ENCODE measurements at regions not wholly inside any gene's neighbourhood (a gene's known extent, or its start where the extent isn't known, plus 50 kb on each side); places are given as distances from the start of the nearest gene placed in this dataset.

GRCh38 chr2:128603411-128603924 is 284.8 kb upstream of the HS6ST1 start:
- Histone ChIP-seq H3K9me1 (replicated peaks; ENCODE audit: control insufficient read depth, extremely low read depth, insufficient read depth, low read length) (no peaks in the 10 kb centered on the region), H3K27ac (ENCODE audit: insufficient read depth, low read depth, low read length) (no peak overlapping the region), H2AFZ (ENCODE audit: low read depth, low read length) (no peak overlapping the region), H4K20me1 (replicated peaks; ENCODE audit: control insufficient read depth, extremely low read depth, insufficient read depth, low read length) (no peaks in the 10 kb centered on the region), H3K9ac (replicated peaks; ENCODE audit: extremely low read depth, insufficient read depth, low read length) (no peak overlapping the region), H3K4me2 (ENCODE audit: insufficient read depth, low read length) (no peak overlapping the region), H3K4me1 (ENCODE audit: control insufficient read depth, extremely low read depth, insufficient read depth, low read length) (no peaks in the 10 kb centered on the region), H3K36me3 (ENCODE audit: control insufficient read depth in 2 of 2, extremely low read depth in 1 of 2, insufficient read depth in 2 of 2, low read length in 2 of 2) (no peaks in the 10 kb centered on the region), H3K27me3 (ENCODE audit: control insufficient read depth in 2 of 2, insufficient read depth in 2 of 2, low read length in 2 of 2) (no peaks in the 10 kb centered on the region), H3K9me3 (replicated peaks; ENCODE audit: control insufficient read depth, insufficient read depth, low read length) (no peaks in the 10 kb centered on the region), H3K4me3 (replicated peaks in 1 of 3; ENCODE audit: insufficient read depth in 1 of 3, low read depth in 1 of 3, low read length in 3 of 3) (no peak overlapping the region), H3K79me2 (ENCODE audit: control insufficient read depth, insufficient read depth, low read length) (no peaks in the 10 kb centered on the region)
- ChIA-PET POLR2A (no interaction called here), CTCF (no interaction called here)
- dilution Hi-C loops (cut with MboI; ENCODE audit: extremely low pct_ligation_motif_present, low sequenced_read_pairs) = no loop called here
- no peak for TF ChIP-seq POLR2A (IDR thresholded peaks at IDR 0.05; ENCODE audit: low read depth, low read length)
- TF ChIP-seq MYC (IDR thresholded peaks at IDR 0.05; ENCODE audit: low read depth, low read length) = no peak
- TF ChIP-seq, protein P1, sequence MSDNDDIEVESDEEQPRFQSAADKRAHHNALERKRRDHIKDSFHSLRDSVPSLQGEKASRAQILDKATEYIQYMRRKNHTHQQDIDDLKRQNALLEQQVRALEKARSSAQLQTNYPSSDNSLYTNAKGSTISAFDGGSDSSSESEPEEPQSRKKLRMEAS (IDR thresholded peaks at IDR 0.05; ENCODE audit: insufficient read depth, insufficient read length) = no peak
- no peak for TF ChIP-seq GATA2 (IDR thresholded peaks at IDR 0.05; ENCODE audit: insufficient read depth, insufficient read length, low read depth, low read length)
- intact Hi-C loops (cut with micrococcal nuclease) = no loop called here
- no TSS peak for BruUV-seq (replicated peaks)
- FAIRE-seq = no peak
- DNase-seq (ENCODE audit: low read depth, low spot score) = no peak

DNA sequence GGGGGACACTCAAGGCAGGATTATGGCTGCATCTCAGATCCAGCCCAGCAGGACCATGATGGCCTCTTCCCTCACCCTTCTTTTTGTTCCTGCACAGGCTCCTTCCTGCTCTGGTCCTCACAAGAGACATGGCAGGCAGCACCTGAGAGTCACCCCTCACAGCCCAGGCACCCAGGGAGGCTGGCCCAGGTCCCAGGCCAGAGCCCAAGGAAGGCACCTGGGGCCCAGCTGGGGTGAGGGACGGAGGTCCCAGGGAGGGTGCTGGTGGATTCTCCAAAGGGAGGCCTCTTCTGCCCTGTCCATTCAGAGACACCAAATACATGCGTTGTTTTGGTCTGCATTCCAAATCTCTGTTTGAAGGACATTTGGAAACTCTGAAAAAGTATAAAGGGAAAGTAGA is 285.4 kb upstream of the HS6ST1 start:
- H3K9me3 ChIP-seq (replicated peaks; ENCODE audit: control insufficient read depth, insufficient read depth, low read length) = no peaks in the 10 kb centered on the region
- no peak overlapping the region for H3K9ac ChIP-seq (replicated peaks; ENCODE audit: extremely low read depth, insufficient read depth, low read length)
- H3K27me3 ChIP-seq (ENCODE audit: control insufficient read depth in 2 of 2, insufficient read depth in 2 of 2, low read length in 2 of 2) = no peaks in the 10 kb centered on the region
- no peaks in the 10 kb centered on the region for H4K20me1 ChIP-seq (replicated peaks; ENCODE audit: control insufficient read depth, extremely low read depth, insufficient read depth, low read length)
- H3K4me1 ChIP-seq (ENCODE audit: control insufficient read depth, extremely low read depth, insufficient read depth, low read length) = no peaks in the 10 kb centered on the region
- ChIA-PET POLR2A (no interaction called here), CTCF (no interaction called here)
- no peak overlapping the region for H2AFZ ChIP-seq (ENCODE audit: low read depth, low read length)
- FAIRE-seq (no peak), DNase-seq (ENCODE audit: low read depth, low spot score) (no peak)
- intact Hi-C loops (cut with micrococcal nuclease) (no loop called here), dilution Hi-C loops (cut with MboI; ENCODE audit: extremely low pct_ligation_motif_present, low sequenced_read_pairs) (no loop called here)
- no peaks in the 10 kb centered on the region for H3K79me2 ChIP-seq (ENCODE audit: control insufficient read depth, insufficient read depth, low read length)
- no TSS peak for BruUV-seq (replicated peaks)
- no peak overlapping the region for H3K4me2 ChIP-seq (ENCODE audit: insufficient read depth, low read length)
- H3K4me3 ChIP-seq (replicated peaks in 1 of 3; ENCODE audit: insufficient read depth in 1 of 3, low read depth in 1 of 3, low read length in 3 of 3) = no peak overlapping the region
- H3K27ac ChIP-seq (ENCODE audit: insufficient read depth, low read depth, low read length) = no peak overlapping the region
- H3K9me1 ChIP-seq (replicated peaks; ENCODE audit: control insufficient read depth, extremely low read depth, insufficient read depth, low read length) = no peaks in the 10 kb centered on the region
- H3K36me3 ChIP-seq (ENCODE audit: control insufficient read depth in 2 of 2, extremely low read depth in 1 of 2, insufficient read depth in 2 of 2, low read length in 2 of 2) = no peaks in the 10 kb centered on the region
- TF ChIP-seq GATA2 (IDR thresholded peaks at IDR 0.05; ENCODE audit: insufficient read depth, insufficient read length, low read depth, low read length) = no peak
- no peak for TF ChIP-seq POLR2A (IDR thresholded peaks at IDR 0.05; ENCODE audit: low read depth, low read length)
- TF ChIP-seq, protein P1 (IDR thresholded peaks at IDR 0.05; ENCODE audit: insufficient read depth, insufficient read length) = no peak
- no peak for TF ChIP-seq FOS (IDR thresholded peaks at IDR 0.05; ENCODE audit: borderline replicate concordance, insufficient read depth, low read length)
- TF ChIP-seq JUN (IDR thresholded peaks at IDR 0.05; ENCODE audit: borderline replicate concordance, insufficient read depth, insufficient read length, low read depth) = no peak
- TF ChIP-seq EZH2 (IDR thresholded peaks at IDR 0.05; ENCODE audit: borderline replicate concordance, low read depth, low read length, severe bottlenecking) = no peak
- TF ChIP-seq MYC (IDR thresholded peaks at IDR 0.05; ENCODE audit: low read depth, low read length) = no peak
- TF ChIP-seq, protein P2, sequence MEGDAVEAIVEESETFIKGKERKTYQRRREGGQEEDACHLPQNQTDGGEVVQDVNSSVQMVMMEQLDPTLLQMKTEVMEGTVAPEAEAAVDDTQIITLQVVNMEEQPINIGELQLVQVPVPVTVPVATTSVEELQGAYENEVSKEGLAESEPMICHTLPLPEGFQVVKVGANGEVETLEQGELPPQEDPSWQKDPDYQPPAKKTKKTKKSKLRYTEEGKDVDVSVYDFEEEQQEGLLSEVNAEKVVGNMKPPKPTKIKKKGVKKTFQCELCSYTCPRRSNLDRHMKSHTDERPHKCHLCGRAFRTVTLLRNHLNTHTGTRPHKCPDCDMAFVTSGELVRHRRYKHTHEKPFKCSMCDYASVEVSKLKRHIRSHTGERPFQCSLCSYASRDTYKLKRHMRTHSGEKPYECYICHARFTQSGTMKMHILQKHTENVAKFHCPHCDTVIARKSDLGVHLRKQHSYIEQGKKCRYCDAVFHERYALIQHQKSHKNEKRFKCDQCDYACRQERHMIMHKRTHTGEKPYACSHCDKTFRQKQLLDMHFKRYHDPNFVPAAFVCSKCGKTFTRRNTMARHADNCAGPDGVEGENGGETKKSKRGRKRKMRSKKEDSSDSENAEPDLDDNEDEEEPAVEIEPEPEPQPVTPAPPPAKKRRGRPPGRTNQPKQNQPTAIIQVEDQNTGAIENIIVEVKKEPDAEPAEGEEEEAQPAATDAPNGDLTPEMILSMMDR (IDR thresholded peaks at IDR 0.05; ENCODE audit: extremely low read depth in 1 of 2, insufficient read depth in 1 of 2, low read depth in 1 of 2, low read length in 2 of 2) = no peak
- TF ChIP-seq POLR2AphosphoS5 (IDR thresholded peaks at IDR 0.05; ENCODE audit: insufficient read depth, low read depth, low read length) = no peak
